ENCODE measurements at regions not wholly inside any gene's neighbourhood (a gene's known extent, or its start where the extent isn't known, plus 50 kb on each side); places are given as distances from the start of the nearest gene placed in this dataset.

GRCh38 chr16:86673956-86674453 lies 95.7 kb downstream of the FOXL1 start:
- no peak overlapping the region for H3K4me3 ChIP-seq (ENCODE audit: low read depth, low read length)
- DNase-seq (ENCODE audit: low read depth), result no peak
- TF ChIP-seq, protein P1, sequence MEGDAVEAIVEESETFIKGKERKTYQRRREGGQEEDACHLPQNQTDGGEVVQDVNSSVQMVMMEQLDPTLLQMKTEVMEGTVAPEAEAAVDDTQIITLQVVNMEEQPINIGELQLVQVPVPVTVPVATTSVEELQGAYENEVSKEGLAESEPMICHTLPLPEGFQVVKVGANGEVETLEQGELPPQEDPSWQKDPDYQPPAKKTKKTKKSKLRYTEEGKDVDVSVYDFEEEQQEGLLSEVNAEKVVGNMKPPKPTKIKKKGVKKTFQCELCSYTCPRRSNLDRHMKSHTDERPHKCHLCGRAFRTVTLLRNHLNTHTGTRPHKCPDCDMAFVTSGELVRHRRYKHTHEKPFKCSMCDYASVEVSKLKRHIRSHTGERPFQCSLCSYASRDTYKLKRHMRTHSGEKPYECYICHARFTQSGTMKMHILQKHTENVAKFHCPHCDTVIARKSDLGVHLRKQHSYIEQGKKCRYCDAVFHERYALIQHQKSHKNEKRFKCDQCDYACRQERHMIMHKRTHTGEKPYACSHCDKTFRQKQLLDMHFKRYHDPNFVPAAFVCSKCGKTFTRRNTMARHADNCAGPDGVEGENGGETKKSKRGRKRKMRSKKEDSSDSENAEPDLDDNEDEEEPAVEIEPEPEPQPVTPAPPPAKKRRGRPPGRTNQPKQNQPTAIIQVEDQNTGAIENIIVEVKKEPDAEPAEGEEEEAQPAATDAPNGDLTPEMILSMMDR (IDR thresholded peaks at IDR 0.05; ENCODE audit: insufficient read depth, low read depth, low read length, missing control alignments), result no peak

DNA sequence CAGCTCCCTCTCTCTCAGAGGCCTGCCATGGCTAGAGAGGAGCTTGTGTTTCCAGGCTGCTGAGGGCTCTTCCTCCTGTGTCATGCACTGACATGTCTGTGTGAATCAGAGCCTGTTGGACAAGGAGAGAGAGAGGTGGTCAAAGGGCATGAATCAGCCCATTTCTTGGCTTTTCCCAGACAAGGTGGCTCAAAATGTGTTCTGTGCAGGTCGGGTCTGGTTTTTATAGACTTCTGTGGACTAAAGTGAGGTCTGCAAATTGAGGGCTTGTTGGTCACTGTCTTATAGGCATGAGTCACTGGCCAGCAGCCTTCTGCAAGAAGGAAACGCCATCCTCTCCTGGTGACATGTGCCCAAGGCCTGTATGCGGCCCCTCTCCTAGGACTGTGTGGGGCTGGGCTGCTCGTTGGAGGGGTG lies 97.9 kb downstream of the FOXL1 start:
- DNase-seq (ENCODE audit: low read depth), result no peak
- H3K4me3 ChIP-seq (ENCODE audit: low read depth, low read length), result no peak overlapping the region
- TF ChIP-seq, protein P1 (IDR thresholded peaks at IDR 0.05; ENCODE audit: insufficient read depth, low read depth, low read length, missing control alignments), result no peak

DNA sequence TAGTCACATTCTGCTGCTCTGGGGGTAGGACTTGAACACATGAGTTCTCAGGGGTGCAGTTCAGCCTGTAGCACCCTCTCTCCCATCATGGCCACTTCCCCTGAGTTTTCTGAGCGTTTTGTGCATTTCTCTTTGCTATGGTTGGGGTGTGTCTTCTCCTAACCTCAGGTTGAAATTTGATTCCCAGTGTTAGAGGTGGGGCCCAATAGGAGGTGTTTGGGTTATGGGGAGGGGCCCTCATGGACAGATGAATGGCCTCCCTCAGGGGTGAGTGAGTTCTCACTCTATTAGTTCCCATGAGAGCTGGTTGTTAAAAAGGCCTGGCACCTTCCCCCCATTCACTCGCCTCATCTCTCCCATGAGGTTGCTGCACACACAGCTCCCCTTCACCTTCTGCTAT lies 101.1 kb downstream of the FOXL1 start:
- no peak for DNase-seq (ENCODE audit: low read depth)

GRCh38 chr16:86680162-86680561 lies 101.8 kb downstream of the FOXL1 start:
- TF ChIP-seq, protein P1 (IDR thresholded peaks at IDR 0.05; ENCODE audit: insufficient read depth, low read depth, low read length, missing control alignments), result no peak
- no peak overlapping the region for H3K4me3 ChIP-seq (ENCODE audit: low read depth, low read length)
- no peak for DNase-seq (ENCODE audit: low read depth)

More for the DNA sequence above, 101.1 kb downstream of the FOXL1 start:
- H3K4me3 ChIP-seq (ENCODE audit: low read depth, low read length), result no peak overlapping the region
- TF ChIP-seq, protein P1 (IDR thresholded peaks at IDR 0.05; ENCODE audit: insufficient read depth, low read depth, low read length, missing control alignments), result no peak

- TF ChIP-seq, protein P1 (IDR thresholded peaks at IDR 0.05; ENCODE audit: insufficient read depth, low read depth, low read length, missing control alignments), result no peak
- DNase-seq (ENCODE audit: low read depth), result no peak
- no peak overlapping the region for H3K4me3 ChIP-seq (ENCODE audit: low read depth, low read length)
Measured at GRCh38 chr16:86680661-86681030, 102.3 kb downstream of the FOXL1 start.

DNA sequence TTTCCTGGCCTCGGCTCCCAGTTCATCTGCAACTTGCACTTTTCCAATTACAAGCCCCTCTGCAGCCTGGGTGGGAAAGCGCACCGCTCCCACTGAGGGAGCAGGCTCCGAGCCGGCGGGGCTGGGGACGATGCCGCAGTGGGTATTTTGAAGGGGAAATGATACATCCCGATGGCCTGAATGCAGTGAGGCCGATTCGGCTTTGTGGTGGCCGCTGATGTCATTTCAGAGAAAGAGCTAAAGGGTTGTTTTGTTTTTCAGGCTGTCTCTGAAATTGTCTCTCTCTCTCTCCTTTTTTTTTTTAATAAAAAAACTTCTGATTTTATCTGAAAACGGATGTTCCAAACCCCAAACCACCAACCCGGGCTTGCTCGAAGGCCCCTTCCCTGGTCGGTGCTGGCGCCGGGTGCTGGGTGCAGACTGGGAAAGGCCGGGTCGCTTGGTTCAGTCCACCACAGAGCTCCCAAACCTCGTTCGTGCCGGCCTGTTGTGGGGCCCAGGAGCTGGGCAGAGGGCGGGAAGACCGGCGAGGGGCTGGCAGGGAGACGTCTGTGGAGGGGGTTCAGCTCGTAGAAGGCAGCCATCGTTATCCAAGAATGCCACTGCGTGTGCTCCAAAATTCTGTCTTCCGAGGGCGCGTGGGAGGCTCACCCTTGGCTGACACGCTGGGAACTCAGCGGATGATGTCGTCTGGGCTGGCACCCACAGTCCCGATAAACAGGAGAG lies 102.8 kb downstream of the FOXL1 start:
- no peak overlapping the region for H3K4me3 ChIP-seq (ENCODE audit: low read depth, low read length)
- TF ChIP-seq, protein P1 (IDR thresholded peaks at IDR 0.05; ENCODE audit: insufficient read depth, low read depth, low read length, missing control alignments), result no peak
- no peak for DNase-seq (ENCODE audit: low read depth)

DNA sequence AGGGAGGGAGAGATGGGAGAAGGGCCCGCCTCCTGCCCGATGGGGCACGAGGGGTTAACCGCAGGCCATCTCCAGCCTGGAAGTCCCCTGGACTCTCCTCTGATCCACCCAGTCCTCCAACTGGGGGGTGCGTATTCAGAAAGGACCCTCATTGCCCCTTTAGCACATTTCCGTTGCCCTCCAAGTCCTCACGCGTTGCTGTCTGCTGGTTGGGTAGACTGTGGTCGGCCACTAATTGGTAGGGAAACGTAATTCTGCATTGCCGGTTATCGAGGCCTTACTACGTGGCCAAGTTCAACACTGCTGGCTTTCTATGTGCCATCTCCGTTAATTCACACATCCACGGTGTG lies 103.4 kb downstream of the FOXL1 start:
- TF ChIP-seq, protein P1 (IDR thresholded peaks at IDR 0.05; ENCODE audit: insufficient read depth, low read depth, low read length, missing control alignments), result no peak
- H3K4me3 ChIP-seq (ENCODE audit: low read depth, low read length), result no peak overlapping the region
- no peak for DNase-seq (ENCODE audit: low read depth)

Data from GM12865 (cell line).